LNCAP (cell line): ENCODE measurements at regions not wholly inside any gene's neighbourhood (a gene's known extent, or its start where the extent isn't known, plus 50 kb on each side); places are given as distances from the start of the nearest gene placed in this dataset.

Experiments
- CTCF ChIP-seq: fragments of 450-650 bp; IDR thresholded peaks from 2 replicates; pipeline ENCODE4 v1.5.1; 2017; ENCODE audit warnings: mild to moderate bottlenecking

GRCh38 chr1:5005171-5005570 is 350.8 kb downstream of the AJAP1 start:
- TF ChIP-seq CTCF, result no peak

- TF ChIP-seq CTCF, result no peak
Measured at GRCh38 chr1:5002676-5003075, 348.3 kb downstream of the AJAP1 start.

- TF ChIP-seq CTCF, result no peak
Measured at GRCh38 chr1:5001466-5001865, 347.1 kb downstream of the AJAP1 start.

GRCh38 chr1:4986306-4986705 is 331.9 kb downstream of the AJAP1 start:
- TF ChIP-seq CTCF, result no peak

- no peak for TF ChIP-seq CTCF
Measured at GRCh38 chr1:4984841-4985240, 330.4 kb downstream of the AJAP1 start.

GRCh38 chr1:4980211-4980610 is 325.8 kb downstream of the AJAP1 start:
- TF ChIP-seq CTCF, result no peak

- no peak for TF ChIP-seq CTCF
Measured at GRCh38 chr1:4978660-4979390, 324.4 kb downstream of the AJAP1 start.

- TF ChIP-seq CTCF, result no peak
Measured at GRCh38 chr1:4977701-4978100, 323.3 kb downstream of the AJAP1 start.
